ENCODE measurements at regions not wholly inside any gene's neighbourhood (a gene's known extent, or its start where the extent isn't known, plus 50 kb on each side); places are given as distances from the start of the nearest gene placed in this dataset.

GRCh38 chr4:32002037-32002747, 1282.0 kb downstream of the PCDH7 start:
- intact Hi-C loops (cut with micrococcal nuclease; ENCODE audit: unreplicated experiment) (no loop called here), in situ Hi-C loops (cut with HindIII; ENCODE audit: low pct_unique_long_range_greater_than_20kb, low sequenced_read_pairs) (no loop called here)
- ATAC-seq (no peak), DNase-seq (ENCODE audit: low read depth, low spot score) (no peak)
- CTCF ChIA-PET: no interaction called here
- POLR2A ChIA-PET: no interaction called here
- Histone ChIP-seq H3K4me1 (ENCODE audit: control insufficient read depth, insufficient read depth, low read length) (no peaks in the 10 kb centered on the region; the same call in 1 of the 2 replicates), H3K27me3 (ENCODE audit: control insufficient read depth, insufficient read depth, low read length) (no peaks in the 10 kb centered on the region), H3K4me3 (ENCODE audit: low read depth in 2 of 2, low read length in 2 of 2) (no peak overlapping the region), H3K27ac (ENCODE audit: low read length) (no peak overlapping the region), H3K9me3 (ENCODE audit: control insufficient read depth, insufficient read depth, low read depth, low read length) (no peaks in the 10 kb centered on the region), H3K36me3 (ENCODE audit: control insufficient read depth, insufficient read depth, low read length) (no peaks in the 10 kb centered on the region)
- no peak for TF ChIP-seq POLR2AphosphoS5 (IDR thresholded peaks at IDR 0.05; ENCODE audit: low read depth, low read length)
- no peak for TF ChIP-seq CTCF (IDR thresholded peaks at IDR 0.05)
- no peak for TF ChIP-seq SIN3A (IDR thresholded peaks at IDR 0.05; ENCODE audit: borderline replicate concordance, insufficient read depth, low read depth, low read length)
- TF ChIP-seq TCF7L2 (IDR thresholded peaks at IDR 0.05; ENCODE audit: low read depth, low read length): no peak
- TF ChIP-seq REST (IDR thresholded peaks at IDR 0.05; ENCODE audit: insufficient read depth in 1 of 2, low read depth in 2 of 2, low read length in 1 of 2): no peak
- no TSS peak for BruUV-seq (replicated peaks)

- Histone ChIP-seq H3K9me3 (ENCODE audit: control insufficient read depth, insufficient read depth, low read depth, low read length) (no peaks in the 10 kb centered on the region), H3K4me1 (ENCODE audit: control insufficient read depth, insufficient read depth, low read length) (no peaks in the 10 kb centered on the region; the same call in 1 of the 2 replicates), H3K4me3 (ENCODE audit: low read depth in 2 of 2, low read length in 2 of 2) (no peak overlapping the region), H3K27ac (ENCODE audit: low read length) (no peak overlapping the region), H3K36me3 (ENCODE audit: control insufficient read depth, insufficient read depth, low read length) (no peaks in the 10 kb centered on the region), H3K27me3 (ENCODE audit: control insufficient read depth, insufficient read depth, low read length) (no peaks in the 10 kb centered on the region)
- no peak for DNase-seq (ENCODE audit: low read depth, low spot score)
- intact Hi-C loops (cut with micrococcal nuclease; ENCODE audit: unreplicated experiment): no loop called here
- ChIA-PET POLR2A (no interaction called here), CTCF (no interaction called here)
- BruUV-seq (replicated peaks): no TSS peak
- TF ChIP-seq SIN3A (IDR thresholded peaks at IDR 0.05; ENCODE audit: borderline replicate concordance, insufficient read depth, low read depth, low read length) (no peak), POLR2AphosphoS5 (IDR thresholded peaks at IDR 0.05; ENCODE audit: low read depth, low read length) (no peak)
- in situ Hi-C loops (cut with HindIII; ENCODE audit: low pct_unique_long_range_greater_than_20kb, low sequenced_read_pairs): no loop called here
- no peak for ATAC-seq
Observed at GRCh38 chr4:32003548-32003947, 1283.4 kb downstream of the PCDH7 start.

- TF ChIP-seq TCF7L2 (IDR thresholded peaks at IDR 0.05; ENCODE audit: low read depth, low read length) (no peak), POLR2AphosphoS5 (IDR thresholded peaks at IDR 0.05; ENCODE audit: low read depth, low read length) (no peak), SIN3A (IDR thresholded peaks at IDR 0.05; ENCODE audit: borderline replicate concordance, insufficient read depth, low read depth, low read length) (no peak), REST (IDR thresholded peaks at IDR 0.05; ENCODE audit: insufficient read depth in 1 of 2, low read depth in 2 of 2, low read length in 1 of 2) (no peak), CTCF (IDR thresholded peaks at IDR 0.05) (no peak)
- Histone ChIP-seq H3K36me3 (ENCODE audit: control insufficient read depth, insufficient read depth, low read length) (no peaks in the 10 kb centered on the region), H3K27me3 (ENCODE audit: control insufficient read depth, insufficient read depth, low read length) (no peaks in the 10 kb centered on the region), H3K9me3 (ENCODE audit: control insufficient read depth, insufficient read depth, low read depth, low read length) (no peaks in the 10 kb centered on the region), H3K4me1 (ENCODE audit: control insufficient read depth, insufficient read depth, low read length) (no peaks in the 10 kb centered on the region), H3K4me3 (ENCODE audit: low read depth in 2 of 2, low read length in 2 of 2) (no peak overlapping the region), H3K27ac (ENCODE audit: low read length) (no peak overlapping the region)
- BruUV-seq (replicated peaks): no TSS peak
- in situ Hi-C loops (cut with HindIII; ENCODE audit: low pct_unique_long_range_greater_than_20kb, low sequenced_read_pairs) (no loop called here), intact Hi-C loops (cut with micrococcal nuclease; ENCODE audit: unreplicated experiment) (no loop called here)
- ATAC-seq: no peak
- ChIA-PET POLR2A (no interaction called here), CTCF (no interaction called here)
- no peak for DNase-seq (ENCODE audit: low read depth, low spot score)
Observed at GRCh38 chr4:32010221-32010620, 1290.1 kb downstream of the PCDH7 start.

All from Panc1 (cell line).